ENCODE measurements at regions not wholly inside any gene's neighbourhood (a gene's known extent, or its start where the extent isn't known, plus 50 kb on each side); places are given as distances from the start of the nearest gene placed in this dataset.

DNA sequence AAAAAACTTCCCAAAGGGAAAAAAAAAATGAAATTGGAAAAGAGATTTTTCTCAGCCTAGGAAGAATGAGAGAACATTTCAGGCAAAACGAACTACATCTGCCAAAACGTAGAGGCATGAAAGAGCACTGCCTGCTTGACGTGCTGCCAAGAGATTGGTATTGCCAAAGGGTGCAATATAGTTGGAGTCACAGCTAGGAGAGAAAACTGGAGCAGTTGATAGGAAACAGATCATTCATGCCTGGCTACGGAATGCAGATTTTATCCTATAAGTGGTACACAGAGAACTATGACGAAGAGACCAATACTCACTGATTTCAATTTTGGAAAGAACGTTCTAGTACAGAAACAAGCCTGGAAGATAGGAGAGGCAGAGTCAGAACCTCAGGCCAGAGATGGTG, 68.4 kb upstream of the IQCM start:
- no peaks in the 10 kb centered on the region for H3F3A ChIP-seq (ENCODE audit: insufficient read depth)
- H3K9ac ChIP-seq (ENCODE audit: low read length) = no peak overlapping the region
- no peak overlapping the region for H3K27ac ChIP-seq (ENCODE audit: low read depth, low read length)
- TF ChIP-seq, protein P1, sequence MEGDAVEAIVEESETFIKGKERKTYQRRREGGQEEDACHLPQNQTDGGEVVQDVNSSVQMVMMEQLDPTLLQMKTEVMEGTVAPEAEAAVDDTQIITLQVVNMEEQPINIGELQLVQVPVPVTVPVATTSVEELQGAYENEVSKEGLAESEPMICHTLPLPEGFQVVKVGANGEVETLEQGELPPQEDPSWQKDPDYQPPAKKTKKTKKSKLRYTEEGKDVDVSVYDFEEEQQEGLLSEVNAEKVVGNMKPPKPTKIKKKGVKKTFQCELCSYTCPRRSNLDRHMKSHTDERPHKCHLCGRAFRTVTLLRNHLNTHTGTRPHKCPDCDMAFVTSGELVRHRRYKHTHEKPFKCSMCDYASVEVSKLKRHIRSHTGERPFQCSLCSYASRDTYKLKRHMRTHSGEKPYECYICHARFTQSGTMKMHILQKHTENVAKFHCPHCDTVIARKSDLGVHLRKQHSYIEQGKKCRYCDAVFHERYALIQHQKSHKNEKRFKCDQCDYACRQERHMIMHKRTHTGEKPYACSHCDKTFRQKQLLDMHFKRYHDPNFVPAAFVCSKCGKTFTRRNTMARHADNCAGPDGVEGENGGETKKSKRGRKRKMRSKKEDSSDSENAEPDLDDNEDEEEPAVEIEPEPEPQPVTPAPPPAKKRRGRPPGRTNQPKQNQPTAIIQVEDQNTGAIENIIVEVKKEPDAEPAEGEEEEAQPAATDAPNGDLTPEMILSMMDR (IDR thresholded peaks at IDR 0.05; ENCODE audit: insufficient read depth, low read length, poor library complexity, severe bottlenecking) = no peak
- no peak for TF ChIP-seq EZH2phosphoT487 (conservative IDR thresholded peaks at IDR 0.05; ENCODE audit: low read length)
- H3K36me3 ChIP-seq (ENCODE audit: low read length) = no peaks in the 10 kb centered on the region
- H3K79me2 ChIP-seq (ENCODE audit: insufficient read depth, low read length) = no peaks in the 10 kb centered on the region
- no peak overlapping the region for H3K4me3 ChIP-seq (ENCODE audit: insufficient read depth, low read length, poor library complexity, severe bottlenecking)
- H4K20me1 ChIP-seq (ENCODE audit: low read depth, low read length) = no peaks in the 10 kb centered on the region
- H3K9me2 ChIP-seq (replicated peaks; ENCODE audit: insufficient read depth, low read length) = no peaks in the 10 kb centered on the region
- no peaks in the 10 kb centered on the region for H3K9me3 ChIP-seq (ENCODE audit: insufficient read depth, low read length)
- no peak overlapping the region for H2AFZ ChIP-seq (ENCODE audit: low read depth, low read length, severe bottlenecking)
- H3K27me3 ChIP-seq (ENCODE audit: low read length) = no peaks in the 10 kb centered on the region
- no peak overlapping the region for H3K4me2 ChIP-seq (ENCODE audit: low read depth, low read length, poor library complexity, severe bottlenecking)

DNA sequence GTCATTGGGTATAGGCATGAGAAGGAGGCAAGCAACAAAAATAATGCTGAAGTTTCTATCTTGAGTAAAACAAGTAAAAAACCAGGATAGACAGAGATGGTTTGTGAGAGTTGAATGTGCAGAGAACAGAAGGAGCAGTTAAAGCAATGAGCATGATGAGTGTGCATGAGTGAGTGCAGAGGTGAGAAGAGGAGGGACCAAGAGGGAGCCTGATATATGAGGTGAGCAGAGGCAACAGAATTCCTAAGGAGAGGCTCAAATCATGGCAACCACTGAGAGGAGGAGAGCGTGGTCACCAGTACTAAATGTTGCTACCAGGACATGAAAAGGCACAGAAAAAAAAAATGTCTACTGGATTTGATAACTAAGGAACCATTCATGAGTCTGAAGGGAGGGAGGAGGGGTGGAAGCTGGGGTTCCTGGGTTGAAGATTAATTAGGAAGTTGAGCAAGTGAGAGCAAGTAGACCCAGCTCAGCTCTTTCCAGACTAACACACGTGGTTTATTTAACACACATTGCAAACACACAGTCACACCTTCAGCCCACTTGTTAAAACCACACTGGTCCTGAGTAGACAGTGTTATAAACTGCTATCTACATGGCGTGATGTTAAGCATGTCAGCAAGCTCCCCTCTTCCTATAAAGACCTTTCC, 69.0 kb upstream of the IQCM start:
- no peak overlapping the region for H3K4me2 ChIP-seq (ENCODE audit: low read depth, low read length, poor library complexity, severe bottlenecking)
- no peaks in the 10 kb centered on the region for H3K79me2 ChIP-seq (ENCODE audit: insufficient read depth, low read length)
- H3K9me3 ChIP-seq (ENCODE audit: insufficient read depth, low read length) = no peaks in the 10 kb centered on the region
- no peak overlapping the region for H3K4me3 ChIP-seq (ENCODE audit: insufficient read depth, low read length, poor library complexity, severe bottlenecking)
- TF ChIP-seq, protein P1 (IDR thresholded peaks at IDR 0.05; ENCODE audit: insufficient read depth, low read length, poor library complexity, severe bottlenecking) = no peak
- TF ChIP-seq EZH2phosphoT487 (conservative IDR thresholded peaks at IDR 0.05; ENCODE audit: low read length) = no peak
- no peaks in the 10 kb centered on the region for H3K27me3 ChIP-seq (ENCODE audit: low read length)
- no peaks in the 10 kb centered on the region for H3K36me3 ChIP-seq (ENCODE audit: low read length)
- no peak overlapping the region for H3K27ac ChIP-seq (ENCODE audit: low read depth, low read length)
- H2AFZ ChIP-seq (ENCODE audit: low read depth, low read length, severe bottlenecking) = no peak overlapping the region
- no peak overlapping the region for H3K9ac ChIP-seq (ENCODE audit: low read length)
- H3K9me2 ChIP-seq (replicated peaks; ENCODE audit: insufficient read depth, low read length) = no peaks in the 10 kb centered on the region
- H3F3A ChIP-seq (ENCODE audit: insufficient read depth) = no peaks in the 10 kb centered on the region
- no peaks in the 10 kb centered on the region for H4K20me1 ChIP-seq (ENCODE audit: low read depth, low read length)

DNA sequence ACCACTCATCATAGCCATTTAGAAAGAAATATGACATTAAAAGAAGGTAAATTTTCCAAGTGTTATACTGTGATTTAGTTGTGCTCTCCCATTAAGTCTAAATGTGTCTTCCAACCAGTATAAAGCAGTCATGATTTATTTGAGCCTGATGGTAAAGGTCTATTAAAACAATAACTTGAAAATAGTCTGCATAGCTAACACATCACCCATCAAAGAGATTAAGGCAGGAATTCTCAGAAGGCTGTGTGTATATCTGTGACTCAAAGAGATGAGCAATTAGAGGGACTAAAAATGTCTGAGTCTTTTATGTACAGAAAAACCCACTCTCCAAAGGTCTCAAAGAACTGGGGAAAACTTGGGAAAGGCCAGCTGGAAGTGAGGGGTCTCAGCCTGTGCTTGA, 70.3 kb upstream of the IQCM start:
- H3F3A ChIP-seq (ENCODE audit: insufficient read depth) = no peaks in the 10 kb centered on the region
- H3K4me3 ChIP-seq (ENCODE audit: insufficient read depth, low read length, poor library complexity, severe bottlenecking) = no peak overlapping the region
- H3K27me3 ChIP-seq (ENCODE audit: low read length) = no peaks in the 10 kb centered on the region
- no peak overlapping the region for H2AFZ ChIP-seq (ENCODE audit: low read depth, low read length, severe bottlenecking)
- no peaks in the 10 kb centered on the region for H3K79me2 ChIP-seq (ENCODE audit: insufficient read depth, low read length)
- no peaks in the 10 kb centered on the region for H3K9me3 ChIP-seq (ENCODE audit: insufficient read depth, low read length)
- H4K20me1 ChIP-seq (ENCODE audit: low read depth, low read length) = no peaks in the 10 kb centered on the region
- TF ChIP-seq, protein P1 (IDR thresholded peaks at IDR 0.05; ENCODE audit: insufficient read depth, low read length, poor library complexity, severe bottlenecking) = no peak
- TF ChIP-seq EZH2phosphoT487 (conservative IDR thresholded peaks at IDR 0.05; ENCODE audit: low read length) = no peak
- H3K9me2 ChIP-seq (replicated peaks; ENCODE audit: insufficient read depth, low read length) = no peaks in the 10 kb centered on the region
- no peak overlapping the region for H3K9ac ChIP-seq (ENCODE audit: low read length)
- no peak overlapping the region for H3K27ac ChIP-seq (ENCODE audit: low read depth, low read length)
- H3K36me3 ChIP-seq (ENCODE audit: low read length) = no peaks in the 10 kb centered on the region
- H3K4me2 ChIP-seq (ENCODE audit: low read depth, low read length, poor library complexity, severe bottlenecking) = no peak overlapping the region
